IMR-90 (cell line): ENCODE measurements at regions not wholly inside any gene's neighbourhood (a gene's known extent, or its start where the extent isn't known, plus 50 kb on each side); places are given as distances from the start of the nearest gene placed in this dataset.

ENCODE experiments used
- ATAC-seq: fragments of 200-7000 bp; cut with Tn5 transposase; 2 replicates; pipeline ENCODE4 v1.9.1; 2020; ENCODE audit warnings: low read depth, mild to moderate bottlenecking, moderate library complexity
- BruUV-seq: library from RNA; stranded (reverse); fragments of 400-500 nt; replicated peaks from 2 replicates; lab custom pipeline; 2021; lab: Mats Ljungman, UMichigan
- CTCF ChIA-PET: fragments of 300-600 bp; formaldehyde crosslinking; extraction: SDS; loops from one replicate; lab custom pipeline; 2021; ENCODE audit warnings: antibody characterized with exemption; lab: Yijun Ruan, JAX
- POLR2A ChIA-PET: fragments of 300-600 bp; sonication (Branson Sonifier 250); formaldehyde crosslinking; loops from one replicate; lab custom pipeline; 2022; ENCODE audit warnings: antibody characterized with exemption; ENCODE audit not compliant: unreplicated experiment; lab: Charles Lee
- DNase-seq: peaks from one replicate; pipeline ENCODE4 v3.0.0; 2013
- H2AFZ ChIP-seq: replicated peaks from 2 replicates; pipeline ENCODE3; 2013; ENCODE audit warnings: low read length, mild to moderate bottlenecking; ENCODE audit not compliant: poor library complexity
- H2AK5ac ChIP-seq: 2 replicates; pipeline ENCODE4 v1.6.1; 2013; ENCODE audit warnings: low read depth, low read length, inconsistent platforms
- H2AK9ac ChIP-seq: replicated peaks from 2 replicates; pipeline ENCODE3; 2013; ENCODE audit warnings: mild to moderate bottlenecking, low read depth, low read length, moderate library complexity; ENCODE audit not compliant: poor library complexity
- H2BK120ac ChIP-seq: 2 replicates; pipeline ENCODE4 v1.6.1; 2013; ENCODE audit warnings: low read depth, low read length, inconsistent platforms
- H2BK15ac ChIP-seq: 3 replicates; pipeline ENCODE4 v1.6.1; 2013; ENCODE audit warnings: low read depth, low read length, inconsistent platforms
- H2BK20ac ChIP-seq: 2 replicates; pipeline ENCODE4 v1.6.1; 2013; ENCODE audit warnings: low read depth, mild to moderate bottlenecking, inconsistent platforms, low read length, moderate library complexity
- H2BK5ac ChIP-seq: 2 replicates; pipeline ENCODE4 v1.6.1; 2013; ENCODE audit warnings: mild to moderate bottlenecking, low read depth, low read length, inconsistent platforms; ENCODE audit not compliant: poor library complexity, severe bottlenecking
- H3K14ac ChIP-seq: replicated peaks from 2 replicates; pipeline ENCODE4 v1.6.1; 2013; ENCODE audit warnings: low read depth, low read length, inconsistent platforms
- H3K18ac ChIP-seq: 2 replicates; pipeline ENCODE4 v1.6.1; 2013; ENCODE audit warnings: low read depth, low read length, control low read depth
- H3K23ac ChIP-seq: 2 replicates; pipeline ENCODE4 v1.6.1; 2013; ENCODE audit warnings: low read depth, low read length, inconsistent platforms
- H3K27ac ChIP-seq: 2 replicates; pipeline ENCODE4 v1.5.1; 2013; ENCODE audit warnings: mild to moderate bottlenecking, control low read depth, low read length; ENCODE audit not compliant: insufficient read depth
- H3K27me3 ChIP-seq: 2 replicates; pipeline ENCODE4 v1.6.1; 2013; ENCODE audit warnings: low read length; ENCODE audit not compliant: control insufficient read depth, insufficient read depth
- H3K36me3 ChIP-seq: 2 replicates; pipeline ENCODE4 v1.6.1; 2013; ENCODE audit warnings: low read length, mixed read lengths; ENCODE audit not compliant: control insufficient read depth, insufficient read depth
- H3K4ac ChIP-seq: 2 replicates; pipeline ENCODE4 v1.6.1; 2013; ENCODE audit warnings: low read depth, low read length, inconsistent platforms
- H3K4me1 ChIP-seq: 2 replicates; pipeline ENCODE4 v1.6.1; 2013; ENCODE audit warnings: low read length, mixed read lengths; ENCODE audit not compliant: control insufficient read depth, insufficient read depth
- H3K4me2 ChIP-seq: 2 replicates; pipeline ENCODE4 v1.6.1; 2013; ENCODE audit warnings: low read depth, mild to moderate bottlenecking, control low read depth, low read length, moderate library complexity
- H3K4me3 ChIP-seq: 2 replicates; pipeline ENCODE4 v1.5.1; 2013; ENCODE audit warnings: low read depth, mild to moderate bottlenecking, control low read depth, low read length, moderate library complexity; ENCODE audit not compliant: insufficient read depth
- H3K56ac ChIP-seq: 2 replicates; pipeline ENCODE4 v1.6.1; 2013; ENCODE audit warnings: low read length, inconsistent platforms; ENCODE audit not compliant: insufficient read depth; ENCODE audit errors: extremely low read depth
- H3K79me1 ChIP-seq, 2 experiments: 2 replicates each; pipeline ENCODE4 v1.6.1; 2013; ENCODE audit warnings: low read length in 2 of 2, inconsistent platforms in 1 of 2, low read depth in 1 of 2
- H3K9ac ChIP-seq: 2 replicates; pipeline ENCODE4 v1.6.1; 2013; ENCODE audit warnings: low read depth, low read length, control low read depth
- H3K9me1 ChIP-seq: 2 replicates; pipeline ENCODE4 v1.6.1; 2013; ENCODE audit warnings: low read length, inconsistent platforms; ENCODE audit not compliant: insufficient read depth
- H3K9me3 ChIP-seq: 2 replicates; pipeline ENCODE4 v1.6.1; 2013; ENCODE audit warnings: low read length; ENCODE audit not compliant: control insufficient read depth, insufficient read depth
- H4K20me1 ChIP-seq: 2 replicates; pipeline ENCODE4 v1.6.1; 2013; ENCODE audit warnings: low read length, inconsistent platforms; ENCODE audit not compliant: insufficient read depth
- H4K5ac ChIP-seq: 2 replicates; pipeline ENCODE4 v1.6.1; 2013; ENCODE audit warnings: mild to moderate bottlenecking, low read depth, low read length, control low read depth
- H4K8ac ChIP-seq, 2 experiments: 2 replicates each; pipeline ENCODE4 v1.6.1; 2013; ENCODE audit warnings: low read depth in 2 of 2, low read length in 2 of 2, control low read depth in 1 of 2, inconsistent platforms in 1 of 2
- H4K91ac ChIP-seq: 2 replicates; pipeline ENCODE4 v1.6.1; 2013; ENCODE audit warnings: low read depth, low read length, inconsistent platforms; ENCODE audit not compliant: insufficient read depth
- CEBPB ChIP-seq: IDR thresholded peaks from 2 replicates; pipeline ENCODE4 v1.6.1; 2012; ENCODE audit warnings: low read depth, low read length, improper control_type of control experiment
- WGBS, 2 experiments: methylation state at CpG; one replicate each; pipeline versions ENCODE4 v1.1.5 to v1.1.7; 2013; ENCODE audit warnings: missing lambda C conversion rate in 2 of 2; ENCODE audit not compliant: insufficient read length in 1 of 2; ENCODE audit errors: extremely low coverage in 2 of 2; 5-methylcytosine and 5-hydroxymethylcytosine counted together
- dilution Hi-C: fragments of 300-500 bp; cut with HindIII; formaldehyde crosslinking; loops from one replicate; pipeline ENCODE4 v1.14.3; 2018; ENCODE audit warnings: low sequenced_read_pairs; ENCODE audit not compliant: unreplicated experiment
- in situ Hi-C: fragments of 300-500 bp; cut with MboI; formaldehyde crosslinking; loops from 3 replicates; pipeline ENCODE4 v1.14.3; 2019; ENCODE audit warnings: low sequenced_read_pairs, inconsistent platforms, mixed read lengths
- intact Hi-C: fragments of 100-400 bp; cut with micrococcal nuclease; formaldehyde crosslinking; loops from 2 replicates; pipeline ENCODE4 v1.10.0; 2022
- TF ChIP-seq, protein P1 (sequence below): fragments of 150-350 bp; IDR thresholded peaks from 2 replicates; pipeline ENCODE4 v1.6.1; 2017; ENCODE audit warnings: mild to moderate bottlenecking, antibody characterized with exemption, low read length, low read depth

DNA sequence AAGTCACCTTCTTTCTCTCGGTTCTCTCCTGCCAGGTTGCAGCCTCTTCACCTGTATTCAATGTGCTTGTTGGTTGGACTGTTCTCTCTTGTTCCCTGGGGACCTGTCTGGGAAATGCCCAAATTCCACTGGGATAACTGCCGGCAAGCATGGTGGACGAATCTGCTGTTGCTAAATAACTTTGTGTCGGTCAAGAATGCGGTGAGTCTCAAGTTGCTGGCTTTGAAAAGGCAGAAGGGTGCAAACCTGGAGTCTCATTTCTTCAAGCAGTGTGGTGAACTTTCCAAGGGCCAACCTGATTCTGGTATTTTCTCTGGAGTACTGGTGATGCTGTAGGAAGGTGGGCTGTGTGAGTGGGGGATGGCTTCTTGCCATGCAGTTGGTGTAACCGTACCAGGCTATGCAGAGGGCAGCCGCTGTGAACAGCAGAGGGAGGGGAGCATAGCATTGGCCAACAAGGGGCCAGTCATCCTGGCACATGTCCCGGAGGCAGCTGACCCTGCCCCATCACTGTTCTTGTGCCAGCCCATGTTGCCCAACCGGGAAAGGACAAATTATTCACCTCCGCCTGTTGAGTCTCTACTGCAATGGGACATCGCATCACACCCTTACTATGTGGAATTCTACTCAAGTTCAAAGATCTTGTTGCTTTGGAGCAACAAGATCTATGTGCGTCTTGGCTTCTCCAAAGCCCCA, 88.1 kb upstream of the SEC11C start:
- no peak overlapping the region for H3K27ac ChIP-seq

More for the DNA sequence above, 88.1 kb upstream of the SEC11C start:
- H3K9me1 ChIP-seq: no peaks in the 10 kb centered on the region
- ChIA-PET CTCF (interaction anchor here (1.0 to 1.2 kb wide), 2 partner anchors 27 to 118 kb away, joined by 3 read pairs; no protein-coding TSS in a partner anchor), POLR2A (no interaction called here)
- H4K91ac ChIP-seq: no peak overlapping the region
- no peak overlapping the region for H3K56ac ChIP-seq
- no peak overlapping the region for H3K9ac ChIP-seq
- no peak overlapping the region for H3K23ac ChIP-seq
- peaks cover 11% of the 10 kb centered on the region for H3K27me3 ChIP-seq
- no peaks in the 10 kb centered on the region for H3K9me3 ChIP-seq
- H2BK20ac ChIP-seq: no peak overlapping the region
- H2BK15ac ChIP-seq: no peak overlapping the region
- WGBS, 2 experiments: 77% methylated on average over 6 of the region's 12 CpGs; no CpG with 5 or more reads in 1 of the 2 experiments
- H3K4me2 ChIP-seq: no peak overlapping the region
- H4K5ac ChIP-seq: no peak overlapping the region
- no peak overlapping the region for H2AK9ac ChIP-seq
- in situ Hi-C loops (no loop called here), dilution Hi-C loops (loop anchor here (25.0 kb wide), 1 partner anchor 264 kb away; no protein-coding TSS in a partner anchor), intact Hi-C loops (no loop called here)
- DNase-seq: no peak
- H4K8ac ChIP-seq: no peak overlapping the region
- no peak for ATAC-seq
- H3K36me3 ChIP-seq: no peaks in the 10 kb centered on the region
- peaks cover 2% of the 10 kb centered on the region; the same call in 1 of the 2 replicates for H3K4me1 ChIP-seq
- H3K14ac ChIP-seq: no peak overlapping the region
- BruUV-seq: no TSS peak
- H2BK120ac ChIP-seq: no peak overlapping the region
- H3K4ac ChIP-seq: no peak overlapping the region
- TF ChIP-seq, protein P1, sequence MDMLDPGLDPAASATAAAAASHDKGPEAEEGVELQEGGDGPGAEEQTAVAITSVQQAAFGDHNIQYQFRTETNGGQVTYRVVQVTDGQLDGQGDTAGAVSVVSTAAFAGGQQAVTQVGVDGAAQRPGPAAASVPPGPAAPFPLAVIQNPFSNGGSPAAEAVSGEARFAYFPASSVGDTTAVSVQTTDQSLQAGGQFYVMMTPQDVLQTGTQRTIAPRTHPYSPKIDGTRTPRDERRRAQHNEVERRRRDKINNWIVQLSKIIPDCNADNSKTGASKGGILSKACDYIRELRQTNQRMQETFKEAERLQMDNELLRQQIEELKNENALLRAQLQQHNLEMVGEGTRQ: no peak
- peak; percentile 22; the same call in 1 of the 2 replicates for TF ChIP-seq CEBPB
- no peak overlapping the region for H2AK5ac ChIP-seq
- no peak overlapping the region for H3K18ac ChIP-seq
- peak overlapping the region; percentile 8 for H2AFZ ChIP-seq
- H4K20me1 ChIP-seq: no peaks in the 10 kb centered on the region
- no peak overlapping the region for H2BK5ac ChIP-seq
- no peak overlapping the region for H3K4me3 ChIP-seq
- H3K79me1 ChIP-seq: no peaks in the 10 kb centered on the region
